GM21528 (cell line): ENCODE measurements at regions not wholly inside any gene's neighbourhood (a gene's known extent, or its start where the extent isn't known, plus 50 kb on each side); places are given as distances from the start of the nearest gene placed in this dataset.

Source experiments
- ATAC-seq: cut with Tn5 transposase; IDR thresholded peaks from one replicate; pipeline ENCODE4 v1.9.1; 2021; ENCODE audit warnings: mild to moderate bottlenecking, moderate library complexity; ENCODE audit not compliant: unreplicated experiment, low FRiP score

DNA sequence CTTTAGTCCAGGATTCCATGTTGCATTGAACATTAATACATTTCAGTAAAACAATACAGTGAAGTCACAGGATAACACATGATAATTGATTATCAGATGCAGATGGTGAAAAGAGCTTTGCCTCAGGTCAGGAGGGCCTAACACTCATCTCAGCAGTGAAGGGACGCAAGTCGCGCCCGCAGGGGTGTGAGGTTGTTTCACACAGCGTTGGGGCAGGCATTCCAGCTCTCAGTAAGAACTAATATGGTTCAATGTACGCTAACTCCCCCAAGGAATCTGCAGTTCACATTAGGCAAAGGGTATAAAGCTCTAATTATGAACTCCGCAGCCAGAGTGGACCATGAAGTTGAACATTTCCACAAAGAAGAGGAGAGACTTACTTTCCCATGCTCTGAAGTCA, 53.1 kb upstream of the ATL2 start:
- no peak for ATAC-seq

DNA sequence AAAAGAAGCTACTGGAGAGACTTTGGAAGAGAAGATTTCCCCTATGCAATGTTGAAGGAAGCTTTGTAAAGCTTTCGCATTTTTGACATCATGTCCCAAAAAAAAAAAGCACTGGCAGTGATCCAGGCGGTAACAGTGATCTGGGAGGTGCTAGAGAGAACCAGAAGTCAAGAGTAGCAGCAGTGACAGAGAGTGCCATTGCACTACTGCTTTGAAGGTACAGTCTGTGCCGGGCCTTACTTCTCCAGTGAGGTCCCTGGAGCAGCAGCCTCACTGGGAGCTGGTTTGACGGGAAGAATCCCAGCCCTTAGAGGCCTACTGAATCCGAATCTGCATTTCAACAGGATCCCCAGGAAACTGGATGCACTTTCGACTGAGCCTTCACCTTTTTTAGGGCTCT, 50.9 kb upstream of the ATL2 start:
- no peak for ATAC-seq

DNA sequence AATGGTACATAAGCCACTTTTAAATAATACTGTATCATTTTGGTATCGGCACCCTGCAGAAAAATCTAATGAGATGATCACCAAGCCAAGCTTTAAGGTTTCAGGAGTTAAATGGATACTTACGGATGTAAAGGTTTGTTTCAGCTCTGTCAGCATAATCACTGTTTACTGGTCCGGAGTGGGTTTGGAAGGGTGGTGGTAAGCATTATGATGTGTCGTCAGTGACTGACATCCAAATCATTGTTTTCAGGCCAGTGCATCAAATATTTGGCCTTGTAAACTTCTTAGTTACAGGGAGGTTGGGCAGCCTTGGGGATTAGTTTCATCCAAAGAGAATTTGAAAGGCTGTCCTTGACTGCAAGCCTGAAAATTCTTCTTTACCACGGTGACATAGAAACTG, 50.0 kb upstream of the ATL2 start:
- no peak for ATAC-seq
